Neural progenitor cell (in vitro differentiated cells): ENCODE measurements at regions not wholly inside any gene's neighbourhood (a gene's known extent, or its start where the extent isn't known, plus 50 kb on each side); places are given as distances from the start of the nearest gene placed in this dataset.

Experiments used
- EZH2phosphoT487 ChIP-seq: fragments of 200-600 bp; sonication (generic); IDR thresholded peaks from 2 replicates; pipeline ENCODE4 v1.6.1; 2017; ENCODE audit warnings: antibody characterized with exemption
- TF ChIP-seq, protein P1 (sequence below): fragments of 200-600 bp; sonication (generic); IDR thresholded peaks from 2 replicates; pipeline ENCODE4 v1.5.1; 2017; ENCODE audit warnings: antibody characterized with exemption, mild to moderate bottlenecking

DNA sequence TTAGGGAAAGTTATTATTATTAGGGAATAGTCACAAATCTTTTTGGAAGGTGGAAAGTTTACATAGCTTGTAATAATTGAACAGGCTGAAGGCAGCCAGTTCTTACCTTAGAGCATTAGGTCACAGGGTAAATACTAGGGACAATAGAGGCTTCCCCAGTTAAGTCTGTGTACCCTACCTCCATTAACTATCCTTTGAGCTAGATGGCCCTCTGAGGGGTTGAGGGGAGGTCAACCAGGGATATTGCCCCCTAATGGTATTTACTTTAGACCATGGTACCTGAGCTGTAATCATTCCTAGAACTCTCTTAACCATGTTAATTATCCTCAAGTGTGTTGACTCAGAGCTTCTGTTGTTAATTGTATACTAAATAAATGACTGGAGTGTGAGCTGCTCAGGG is 120.5 kb upstream of the SCN7A start:
- TF ChIP-seq, protein P1, sequence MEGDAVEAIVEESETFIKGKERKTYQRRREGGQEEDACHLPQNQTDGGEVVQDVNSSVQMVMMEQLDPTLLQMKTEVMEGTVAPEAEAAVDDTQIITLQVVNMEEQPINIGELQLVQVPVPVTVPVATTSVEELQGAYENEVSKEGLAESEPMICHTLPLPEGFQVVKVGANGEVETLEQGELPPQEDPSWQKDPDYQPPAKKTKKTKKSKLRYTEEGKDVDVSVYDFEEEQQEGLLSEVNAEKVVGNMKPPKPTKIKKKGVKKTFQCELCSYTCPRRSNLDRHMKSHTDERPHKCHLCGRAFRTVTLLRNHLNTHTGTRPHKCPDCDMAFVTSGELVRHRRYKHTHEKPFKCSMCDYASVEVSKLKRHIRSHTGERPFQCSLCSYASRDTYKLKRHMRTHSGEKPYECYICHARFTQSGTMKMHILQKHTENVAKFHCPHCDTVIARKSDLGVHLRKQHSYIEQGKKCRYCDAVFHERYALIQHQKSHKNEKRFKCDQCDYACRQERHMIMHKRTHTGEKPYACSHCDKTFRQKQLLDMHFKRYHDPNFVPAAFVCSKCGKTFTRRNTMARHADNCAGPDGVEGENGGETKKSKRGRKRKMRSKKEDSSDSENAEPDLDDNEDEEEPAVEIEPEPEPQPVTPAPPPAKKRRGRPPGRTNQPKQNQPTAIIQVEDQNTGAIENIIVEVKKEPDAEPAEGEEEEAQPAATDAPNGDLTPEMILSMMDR: no peak
- TF ChIP-seq EZH2phosphoT487: no peak
